Heart right ventricle (tissue), 16 donors: ENCODE measurements at regions not wholly inside any gene's neighbourhood (a gene's known extent, or its start where the extent isn't known, plus 50 kb on each side); places are given as distances from the start of the nearest gene placed in this dataset.

Experiments used
- ATAC-seq, 8 donors: fragments of 200-7000 bp; cut with Tn5 transposase; one replicate each; pipeline ENCODE4 v1.9.1; 2020; ENCODE audit warnings: mild to moderate bottlenecking in 8 of 8, moderate library complexity in 8 of 8, moderate number of reproducible peaks in 1 of 8
- DNase-seq, 2 donors: peaks; one replicate each; pipeline ENCODE4 v3.0.0-alpha.2; 2020
- H3K27ac ChIP-seq, 10 donors: fragments of 200-600 bp; sonication (generic) in 2 of 10; one replicate each; pipeline versions ENCODE4 v1.5.0 to v1.8.0; 2020 to 2022; ENCODE audit warnings: mild to moderate bottlenecking in 3 of 10
- H3K27me3 ChIP-seq, 7 donors: fragments of 200-600 bp; one replicate each; pipeline ENCODE4 v1.8.0; 2021 to 2022; ENCODE audit warnings: mild to moderate bottlenecking in 2 of 7
- H3K36me3 ChIP-seq, 9 donors: fragments of 200-600 bp; sonication (generic) in 1 of 9; one replicate each; pipeline versions ENCODE4 v1.5.0 to v1.8.0; 2020 to 2022; ENCODE audit warnings: mild to moderate bottlenecking in 2 of 9
- H3K4me1 ChIP-seq, 9 donors: fragments of 200-600 bp; sonication (generic) in 1 of 9; one replicate each; pipeline versions ENCODE4 v1.5.0 to v1.8.0; 2020 to 2022; ENCODE audit warnings: mild to moderate bottlenecking in 4 of 9
- H3K4me3 ChIP-seq, 10 donors: fragments of 200-600 bp; sonication (generic) in 2 of 10; one replicate each; pipeline versions ENCODE4 v1.5.0 to v1.8.0; 2020 to 2022; ENCODE audit warnings: mild to moderate bottlenecking in 7 of 10, moderate library complexity in 2 of 10
- H3K9me3 ChIP-seq, 11 donors: fragments of 200-600 bp in 10 of 11; sonication (generic) in 2 of 11; one replicate each; pipeline versions ENCODE4 v1.5.0 to v1.8.0; 2013 to 2022; ENCODE audit warnings: mild to moderate bottlenecking in 2 of 11, control low read depth in 1 of 11, moderate library complexity in 1 of 11
- WGBS, 2 donors: extraction: QIAGEN DNeasy Blood & Tissue Kit; methylation state at CpG; one replicate each; pipeline ENCODE4 v1.1.7; 2013; ENCODE audit warnings: inconsistent platforms in 1 of 2; 5-methylcytosine and 5-hydroxymethylcytosine counted together
- intact Hi-C, 10 donors: fragments of 100-400 bp; cut with DNase I; formaldehyde crosslinking; loops; one replicate each; pipeline versions ENCODE4 v1.11.1 to v1.14.2; 2022
- TF ChIP-seq, protein P1 (sequence below), 9 donors: fragments of 200-600 bp; sonication (generic) in 2 of 9; IDR thresholded peaks; one replicate each; pipeline versions ENCODE4 v1.5.0 to v1.8.0; 2021 to 2022; ENCODE audit warnings: antibody characterized with exemption in 9 of 9, mild to moderate bottlenecking in 5 of 9, moderate library complexity in 1 of 9
- donor health status: Arrhythmogenic right ventricular cardiomyopathy.
- donor health status: ischemic (EF 13 %, LVEDD 7.1; RV severe dilation, severe dysfunction).
- donor health status: healthy with polysubstance abuse.
- donor health status: DM: no; HTN: yes; CAD: no.
- donor health status: DM: no; HTN: no; CAD: no.
- donor health status: ischemic (EF 25% LVEDD 6.9; RV normal size, moderate dysfunction).
- donor health status: ischemic (EF 25% LVEDD 5.7; RV mildly dilated, moderate dysfunction).
- donor health status: healthy.
- donor health status: DM: yes; HTN: yes; CAD: no.
- donor health status: Ischemic cardiomyopathy.
- donor health status: ischemic (EF 35%, LVEDD 5.7; RV mildly dilated, moderate dysfunction).
- donor health status: nonischemic (EF 11% LVEDD 7.7; RV severe dilation, severe dysfunction).
- donor health status: DM: yes; HTN: yes; CAD: no.
- donor health status: PGD.
- donor health status: ischemic (EF 29% LVEDD 5.4; RV normal size, mild dysfunction).
- donor health status: nonischemic (EF 23%, LVEDD 6.1; RV moderate dilation, normal function).

DNA sequence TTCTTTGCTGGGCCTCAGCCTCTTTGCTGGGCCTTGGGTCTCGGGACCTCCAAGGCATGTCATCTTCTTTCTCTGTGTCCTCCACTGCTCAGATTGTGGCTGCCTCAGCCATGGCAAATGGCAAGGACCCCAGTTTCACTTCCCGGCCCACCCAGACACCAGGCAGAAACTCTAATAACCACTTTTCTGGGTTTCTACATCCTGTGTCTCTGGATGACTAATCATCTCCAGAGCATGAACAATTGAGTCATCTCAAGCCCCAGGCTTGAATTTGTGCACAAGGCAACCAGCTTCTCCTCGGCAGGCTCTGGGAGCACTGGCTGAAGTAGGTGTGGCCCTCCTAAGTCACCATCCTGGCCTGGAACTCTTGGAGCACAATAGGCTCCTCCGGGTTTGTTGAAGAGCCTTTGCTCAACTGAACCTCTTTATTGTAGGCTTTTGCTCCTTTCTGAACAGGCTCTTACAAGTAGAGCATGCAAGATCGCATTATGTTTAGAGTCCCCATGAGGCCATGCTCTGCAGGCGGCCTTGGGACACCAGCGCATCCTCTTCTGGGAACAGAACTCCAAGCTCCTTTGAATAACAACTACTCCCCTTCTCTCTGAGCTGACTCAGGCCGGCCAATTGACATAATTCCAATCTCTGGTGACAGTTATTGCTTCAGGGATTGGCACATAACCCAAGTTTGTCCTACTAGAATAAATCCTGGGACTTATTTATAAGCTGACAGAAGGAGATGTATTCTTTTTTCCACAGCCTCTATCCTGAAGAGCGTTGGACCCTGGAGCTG lies 218.1 kb downstream of the WDR11 start:
- intact Hi-C loops = no loop called here
- WGBS, 2 donors = 84 to 89% methylated on average over 9 of the region's 9 CpGs
- Histone ChIP-seq H3K36me3 (no peaks in the 10 kb centered on the region), H3K27me3 (peaks cover 0 to 6% (median 3%) of the 10 kb centered on the region in 7 donors), H3K4me3 (no peak overlapping the region), H3K4me1 (no peaks in the 10 kb centered on the region), H3K27ac (no peak overlapping the region), H3K9me3 (no peaks in the 10 kb centered on the region)
- no peak for DNase-seq
- peak in 1 of 8 donors; percentile 45 for ATAC-seq
- TF ChIP-seq, protein P1, sequence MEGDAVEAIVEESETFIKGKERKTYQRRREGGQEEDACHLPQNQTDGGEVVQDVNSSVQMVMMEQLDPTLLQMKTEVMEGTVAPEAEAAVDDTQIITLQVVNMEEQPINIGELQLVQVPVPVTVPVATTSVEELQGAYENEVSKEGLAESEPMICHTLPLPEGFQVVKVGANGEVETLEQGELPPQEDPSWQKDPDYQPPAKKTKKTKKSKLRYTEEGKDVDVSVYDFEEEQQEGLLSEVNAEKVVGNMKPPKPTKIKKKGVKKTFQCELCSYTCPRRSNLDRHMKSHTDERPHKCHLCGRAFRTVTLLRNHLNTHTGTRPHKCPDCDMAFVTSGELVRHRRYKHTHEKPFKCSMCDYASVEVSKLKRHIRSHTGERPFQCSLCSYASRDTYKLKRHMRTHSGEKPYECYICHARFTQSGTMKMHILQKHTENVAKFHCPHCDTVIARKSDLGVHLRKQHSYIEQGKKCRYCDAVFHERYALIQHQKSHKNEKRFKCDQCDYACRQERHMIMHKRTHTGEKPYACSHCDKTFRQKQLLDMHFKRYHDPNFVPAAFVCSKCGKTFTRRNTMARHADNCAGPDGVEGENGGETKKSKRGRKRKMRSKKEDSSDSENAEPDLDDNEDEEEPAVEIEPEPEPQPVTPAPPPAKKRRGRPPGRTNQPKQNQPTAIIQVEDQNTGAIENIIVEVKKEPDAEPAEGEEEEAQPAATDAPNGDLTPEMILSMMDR (IDR thresholded peaks at IDR 0.05) = no peak

DNA sequence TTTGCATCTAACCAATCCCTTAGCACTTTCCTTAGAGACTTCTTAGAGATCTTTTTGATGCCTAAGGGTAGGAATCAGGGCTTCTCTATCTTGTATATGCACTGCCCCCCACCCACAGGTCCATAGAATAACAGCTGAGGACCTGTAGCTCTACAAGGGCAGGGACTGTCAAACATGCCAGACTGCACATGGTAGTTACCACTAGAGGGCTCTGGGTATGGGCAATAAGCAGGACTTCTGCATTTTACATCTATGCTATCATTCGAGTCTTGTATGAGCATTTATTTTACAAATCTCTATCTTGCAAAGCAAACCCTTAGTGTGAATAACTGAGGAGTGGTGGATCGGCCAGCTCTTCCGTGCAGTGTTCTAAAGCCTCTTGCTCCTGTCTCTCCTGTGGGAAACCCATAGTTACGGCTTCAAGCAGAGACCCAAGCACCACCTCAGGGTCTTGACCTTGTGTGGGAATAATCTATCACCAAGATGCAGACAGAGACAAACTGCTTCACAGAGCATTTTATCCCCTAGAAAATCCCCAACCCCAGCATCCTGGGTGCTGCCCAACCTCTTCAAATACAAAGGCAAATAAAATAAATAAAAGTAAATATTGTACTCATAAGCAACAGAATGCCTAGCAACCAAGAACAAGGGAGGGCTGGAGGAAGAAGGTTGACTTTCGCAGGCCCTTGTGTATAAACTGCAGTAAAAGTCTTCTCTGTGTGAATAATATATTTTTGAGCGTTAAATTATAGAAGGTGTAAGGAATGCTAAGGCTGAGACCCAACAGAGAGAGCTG lies 219.3 kb downstream of the WDR11 start:
- no peak overlapping the region for H3K4me3 ChIP-seq
- H3K27me3 ChIP-seq = peaks cover 0 to 6% (median 3%) of the 10 kb centered on the region in 7 donors
- no peak for DNase-seq
- no peaks in the 10 kb centered on the region for H3K36me3 ChIP-seq
- intact Hi-C loops = no loop called here
- TF ChIP-seq, protein P1 (IDR thresholded peaks at IDR 0.05) = peak in 4 of 9 donors; percentile 12 to 33 (median 12)
- H3K9me3 ChIP-seq = no peaks in the 10 kb centered on the region
- WGBS, 2 donors = 76 to 82% methylated on average over 6 of the region's 6 CpGs
- ATAC-seq = no peak
- no peaks in the 10 kb centered on the region for H3K4me1 ChIP-seq
- H3K27ac ChIP-seq = no peak overlapping the region

DNA sequence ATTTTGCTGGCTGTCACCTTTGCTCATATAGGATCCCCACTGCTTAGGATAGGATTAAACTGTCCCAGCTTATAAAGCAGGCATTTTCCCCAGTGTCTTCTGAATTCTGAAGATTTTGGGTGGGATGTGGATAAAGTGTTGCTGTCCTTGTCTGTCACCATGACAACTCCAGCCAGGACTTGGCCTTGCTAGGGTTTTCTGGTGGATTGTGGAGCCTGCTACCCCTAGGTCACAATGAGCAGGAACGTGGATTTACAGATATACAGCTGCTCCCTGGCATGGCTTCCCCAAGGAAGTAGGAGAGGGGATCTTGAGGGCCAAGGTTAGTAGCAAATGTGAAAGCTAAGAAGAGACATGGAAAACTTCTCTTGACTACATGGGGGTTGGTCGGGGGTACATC lies 220.7 kb downstream of the WDR11 start:
- no peak overlapping the region for H3K27ac ChIP-seq
- ATAC-seq = no peak

DNA sequence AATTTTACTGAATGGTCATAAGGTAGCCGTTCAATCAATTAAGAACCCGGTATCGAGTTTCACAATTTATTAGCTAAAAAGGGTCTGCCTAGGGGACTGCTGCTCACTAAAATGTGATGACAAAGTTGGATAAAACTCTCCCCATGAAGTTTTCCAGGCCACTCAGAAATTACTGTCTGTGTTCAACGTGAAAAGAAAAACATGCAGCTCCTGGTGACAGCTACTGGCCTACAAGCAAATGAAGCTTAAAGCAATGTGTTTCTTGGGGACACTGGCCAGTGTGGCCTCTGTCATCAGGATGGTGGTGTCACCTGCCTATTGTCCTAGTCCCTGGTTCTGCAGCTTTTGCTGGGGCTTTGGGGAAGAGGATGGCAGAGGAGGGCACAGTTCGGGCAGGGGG lies 222.6 kb downstream of the WDR11 start:
- H3K36me3 ChIP-seq = no peaks in the 10 kb centered on the region
- H3K4me3 ChIP-seq = no peak overlapping the region
- DNase-seq (no peak), ATAC-seq (no peak)
- no peaks in the 10 kb centered on the region for H3K9me3 ChIP-seq
- H3K4me1 ChIP-seq = peaks cover 0 to 15% (median 5%) of the 10 kb centered on the region in 9 donors
- peaks cover 0 to 15% (median 4%) of the 10 kb centered on the region in 7 donors for H3K27me3 ChIP-seq
- H3K27ac ChIP-seq = no peak overlapping the region
- TF ChIP-seq, protein P1 (IDR thresholded peaks at IDR 0.05) = no peak
- 42 to 54% methylated on average over 5 of the region's 5 CpGs for WGBS, 2 donors
- intact Hi-C loops = no loop called here

More for the DNA sequence above, 220.7 kb downstream of the WDR11 start:
- 70% methylated on average over 2 of the region's 2 CpGs for WGBS, 2 donors
- TF ChIP-seq, protein P1 (IDR thresholded peaks at IDR 0.05) = no peak
- Histone ChIP-seq H3K27me3 (peaks cover 0 to 6% (median 3%) of the 10 kb centered on the region in 7 donors), H3K9me3 (no peaks in the 10 kb centered on the region), H3K4me1 (peaks cover 0 to 5% (median 2%) of the 10 kb centered on the region in 9 donors), H3K4me3 (no peak overlapping the region), H3K36me3 (no peaks in the 10 kb centered on the region)
- no peak for DNase-seq
- intact Hi-C loops = no loop called here
